Glutamatergic neuron (in vitro differentiated cells): ENCODE measurements at regions not wholly inside any gene's neighbourhood (a gene's known extent, or its start where the extent isn't known, plus 50 kb on each side); places are given as distances from the start of the nearest gene placed in this dataset.
"Not testable (repeated sequence)": the region's sequence is repeated elsewhere in the genome, so short reads cannot be mapped to it uniquely, and the experiment has no call there.

ENCODE experiments used
- DNase-seq: peaks from one replicate; pipeline ENCODE4 v3.0.0; 2022
- H3K27ac Mint-ChIP-seq: one replicate; pipeline ENCODE4 v1.8.0; 2020; ENCODE audit warnings: mild to moderate bottlenecking, mixed read lengths, inconsistent platforms; ENCODE audit not compliant: unreplicated experiment
- H3K27me3 Mint-ChIP-seq: one replicate; pipeline ENCODE4 v1.8.0; 2020; ENCODE audit warnings: mild to moderate bottlenecking, moderate library complexity, mixed read lengths, inconsistent platforms; ENCODE audit not compliant: unreplicated experiment
- H3K36me3 Mint-ChIP-seq: one replicate; pipeline ENCODE4 v1.8.0; 2020; ENCODE audit warnings: mild to moderate bottlenecking, mixed read lengths, inconsistent platforms; ENCODE audit not compliant: unreplicated experiment
- H3K4me1 Mint-ChIP-seq: one replicate; pipeline ENCODE4 v1.8.0; 2020; ENCODE audit warnings: mild to moderate bottlenecking, low read depth, mixed read lengths, inconsistent platforms; ENCODE audit not compliant: unreplicated experiment
- H3K4me3 Mint-ChIP-seq: one replicate; pipeline ENCODE4 v1.8.0; 2020; ENCODE audit warnings: mild to moderate bottlenecking, mixed read lengths, inconsistent platforms; ENCODE audit not compliant: unreplicated experiment
- H3K9me3 Mint-ChIP-seq: one replicate; pipeline ENCODE4 v1.8.0; 2020; ENCODE audit warnings: mild to moderate bottlenecking, moderate library complexity, mixed read lengths, inconsistent platforms; ENCODE audit not compliant: unreplicated experiment
- TF ChIP-seq, protein P1 (sequence below): fragments of 200-600 bp; sonication (generic); IDR thresholded peaks from one replicate; pipeline ENCODE4 v1.5.0; 2021; ENCODE audit not compliant: partially characterized antibody, unreplicated experiment

DNA sequence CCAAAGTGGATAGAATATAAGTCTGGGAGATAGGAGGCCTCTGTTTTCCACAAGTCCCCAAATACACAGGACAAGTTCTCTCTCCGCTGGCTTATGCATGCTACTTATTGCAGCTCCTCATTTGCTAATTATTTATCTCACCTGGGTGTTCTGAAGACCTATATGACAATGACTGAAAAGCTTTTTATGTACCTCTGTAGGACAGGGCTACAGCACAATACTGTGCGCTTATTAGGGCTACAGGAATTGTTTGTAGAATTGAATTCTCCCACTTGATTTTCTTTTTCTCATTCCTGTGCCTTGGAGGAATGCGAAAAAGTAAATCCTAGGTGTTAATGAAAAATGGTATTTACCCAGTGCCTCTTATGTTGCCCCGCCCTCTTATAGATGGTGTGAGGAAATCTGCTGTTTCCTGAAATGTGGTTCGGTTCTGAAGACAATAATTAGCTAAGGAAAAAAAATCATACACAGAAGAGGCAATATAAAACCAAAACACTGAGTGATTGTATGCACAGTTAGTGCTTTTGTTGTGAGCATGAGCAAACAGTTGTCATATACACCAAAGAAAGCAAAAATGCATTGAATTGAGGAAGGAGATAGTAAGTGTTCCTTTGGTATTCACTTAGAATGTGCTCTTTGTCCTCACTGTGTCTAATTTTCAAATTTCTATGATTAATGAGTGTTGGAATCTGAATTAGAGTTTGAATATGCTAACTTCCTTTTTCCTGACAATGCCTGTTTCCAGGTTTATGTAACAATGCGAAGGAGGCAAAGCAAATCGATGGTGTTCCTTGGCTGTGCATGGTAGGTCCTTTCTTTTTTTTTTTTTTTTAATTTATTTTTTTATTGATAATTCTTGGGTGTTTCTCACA lies 78.7 kb upstream of the PNPT1 start:
- peak overlapping the region; percentile 17 for H3K27ac Mint-ChIP-seq

DNA sequence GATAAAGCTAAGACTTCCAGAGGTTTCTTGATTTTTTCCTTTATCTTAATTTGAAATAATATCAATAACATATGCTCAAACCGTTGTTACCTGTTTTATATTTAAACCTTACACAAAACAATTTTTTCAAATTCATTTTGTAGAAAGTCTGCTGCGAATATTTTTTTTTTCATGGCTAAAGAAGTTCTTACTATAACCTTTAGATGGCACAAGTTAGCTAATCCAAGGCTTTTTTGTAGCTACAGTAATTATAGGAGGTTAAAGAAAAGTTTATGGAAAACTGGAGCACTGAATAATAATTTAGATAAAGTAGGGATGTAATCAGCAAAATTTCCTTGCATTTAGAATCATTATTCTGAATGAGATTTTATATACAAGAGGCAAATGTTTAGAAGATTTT lies 78.0 kb upstream of the PNPT1 start:
- Mint-ChIP-seq H3K27me3 (peaks cover 2% of the 10 kb centered on the region), H3K4me1 (peaks cover 6% of the 10 kb centered on the region), H3K36me3 (peaks cover 5% of the 10 kb centered on the region), H3K4me3 (no peak overlapping the region), H3K9me3 (peaks cover 3% of the 10 kb centered on the region), H3K27ac (no peak overlapping the region)
- no peak for DNase-seq
- TF ChIP-seq, protein P1, sequence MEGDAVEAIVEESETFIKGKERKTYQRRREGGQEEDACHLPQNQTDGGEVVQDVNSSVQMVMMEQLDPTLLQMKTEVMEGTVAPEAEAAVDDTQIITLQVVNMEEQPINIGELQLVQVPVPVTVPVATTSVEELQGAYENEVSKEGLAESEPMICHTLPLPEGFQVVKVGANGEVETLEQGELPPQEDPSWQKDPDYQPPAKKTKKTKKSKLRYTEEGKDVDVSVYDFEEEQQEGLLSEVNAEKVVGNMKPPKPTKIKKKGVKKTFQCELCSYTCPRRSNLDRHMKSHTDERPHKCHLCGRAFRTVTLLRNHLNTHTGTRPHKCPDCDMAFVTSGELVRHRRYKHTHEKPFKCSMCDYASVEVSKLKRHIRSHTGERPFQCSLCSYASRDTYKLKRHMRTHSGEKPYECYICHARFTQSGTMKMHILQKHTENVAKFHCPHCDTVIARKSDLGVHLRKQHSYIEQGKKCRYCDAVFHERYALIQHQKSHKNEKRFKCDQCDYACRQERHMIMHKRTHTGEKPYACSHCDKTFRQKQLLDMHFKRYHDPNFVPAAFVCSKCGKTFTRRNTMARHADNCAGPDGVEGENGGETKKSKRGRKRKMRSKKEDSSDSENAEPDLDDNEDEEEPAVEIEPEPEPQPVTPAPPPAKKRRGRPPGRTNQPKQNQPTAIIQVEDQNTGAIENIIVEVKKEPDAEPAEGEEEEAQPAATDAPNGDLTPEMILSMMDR = peak; percentile 68

More for the DNA sequence above, 78.7 kb upstream of the PNPT1 start:
- H3K9me3 Mint-ChIP-seq = peaks cover 3% of the 10 kb centered on the region
- peaks cover 6% of the 10 kb centered on the region for H3K4me1 Mint-ChIP-seq
- H3K4me3 Mint-ChIP-seq = no peak overlapping the region
- peaks cover 5% of the 10 kb centered on the region for H3K36me3 Mint-ChIP-seq
- no peak for DNase-seq
- TF ChIP-seq, protein P1 = no peak
- H3K27me3 Mint-ChIP-seq = peaks cover 2% of the 10 kb centered on the region

DNA sequence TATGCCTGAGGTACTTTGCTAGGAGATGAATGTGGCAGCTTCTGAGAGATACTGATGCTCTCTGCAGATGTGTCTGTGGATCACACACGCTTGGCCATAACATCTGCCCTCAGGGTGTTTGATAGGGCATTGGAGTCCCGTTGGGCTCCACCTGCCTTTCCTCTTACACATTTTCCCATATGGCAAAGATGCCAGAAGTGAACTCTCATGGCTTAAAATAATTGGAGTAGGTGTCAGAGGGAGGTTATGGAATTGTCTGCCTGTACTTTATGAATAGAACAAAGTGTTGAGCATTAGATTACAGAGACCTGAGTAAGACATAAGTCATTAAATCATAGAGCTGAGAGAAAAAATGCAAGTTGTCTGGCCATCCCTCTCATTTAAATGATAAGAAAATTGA lies 75.3 kb upstream of the PNPT1 start:
- no peak for DNase-seq
- Mint-ChIP-seq H3K36me3 (no peaks in the 10 kb centered on the region), H3K9me3 (no peaks in the 10 kb centered on the region), H3K4me3 (no peak overlapping the region), H3K27me3 (peaks cover 2% of the 10 kb centered on the region), H3K4me1 (peaks cover 6% of the 10 kb centered on the region), H3K27ac (no peak overlapping the region)
- TF ChIP-seq, protein P1 = no peak

DNA sequence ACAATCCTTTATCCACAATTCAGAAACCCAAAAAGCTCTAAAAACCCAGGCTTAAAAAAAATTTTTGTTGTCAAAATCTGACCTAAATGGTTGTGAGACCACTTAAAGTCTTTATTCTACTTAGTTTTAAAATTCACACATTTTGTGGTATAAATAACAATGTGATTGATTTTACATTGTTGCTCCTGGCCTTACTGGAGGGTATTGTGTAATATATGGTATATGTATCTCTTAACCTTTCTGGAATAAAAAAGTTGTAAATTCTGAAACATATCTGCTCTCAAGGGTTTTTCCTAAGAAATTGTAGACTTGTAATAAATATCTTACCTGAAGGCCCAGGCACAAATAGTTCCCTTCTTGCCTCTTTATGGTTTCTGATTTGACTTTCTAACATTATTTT lies 73.3 kb upstream of the PNPT1 start:
- H3K27me3 Mint-ChIP-seq = peaks cover 4% of the 10 kb centered on the region
- DNase-seq = no peak
- no peak overlapping the region for H3K4me3 Mint-ChIP-seq
- peaks cover 2% of the 10 kb centered on the region for H3K4me1 Mint-ChIP-seq
- no peak overlapping the region for H3K27ac Mint-ChIP-seq
- H3K36me3 Mint-ChIP-seq = no peaks in the 10 kb centered on the region
- no peaks in the 10 kb centered on the region for H3K9me3 Mint-ChIP-seq
- TF ChIP-seq, protein P1 = no peak

DNA sequence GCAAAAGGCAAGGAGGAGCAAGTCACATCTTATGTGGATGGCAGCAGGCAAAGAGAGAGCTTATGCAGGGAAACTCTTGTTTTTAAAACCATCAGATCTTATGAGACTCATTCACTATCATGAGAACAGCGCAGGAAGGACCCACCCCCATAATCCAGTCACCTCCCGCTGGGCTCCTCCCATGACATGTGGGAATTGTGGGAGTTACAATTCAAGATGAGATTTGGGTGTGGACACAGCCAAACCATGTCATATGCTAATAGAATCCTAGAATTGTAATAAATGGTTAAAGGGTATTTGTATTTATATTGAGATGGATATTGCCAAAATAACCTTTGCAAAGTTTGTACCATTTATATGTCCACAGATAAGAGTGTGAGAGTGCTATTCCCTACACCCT lies 72.1 kb upstream of the PNPT1 start:
- H3K36me3 Mint-ChIP-seq, H3K4me1 Mint-ChIP-seq, H3K4me3 Mint-ChIP-seq, H3K27me3 Mint-ChIP-seq, H3K27ac Mint-ChIP-seq, DNase-seq, H3K9me3 Mint-ChIP-seq: not testable (repeated sequence)
